GM12878 (cell line): ENCODE measurements at regions not wholly inside any gene's neighbourhood (a gene's known extent, or its start where the extent isn't known, plus 50 kb on each side); places are given as distances from the start of the nearest gene placed in this dataset.

ENCODE experiments used
- IRF4 ChIP-seq: IDR thresholded peaks from 2 replicates; pipeline ENCODE4 v1.6.1; 2011; ENCODE audit warnings: low read depth, low read length
- NR2F1 ChIP-seq: fragments of 450-650 bp; conservative IDR thresholded peaks from 2 replicates; pipeline ENCODE4 v1.6.1; 2017; ENCODE audit warnings: mild to moderate bottlenecking
- TCF12 ChIP-seq: IDR thresholded peaks from 2 replicates; pipeline ENCODE4 v1.6.1; 2011; ENCODE audit warnings: low read depth, mild to moderate bottlenecking, low read length
- TF ChIP-seq, protein P1 (sequence below): fragments of 450-650 bp; formaldehyde crosslinking; IDR thresholded peaks from 2 replicates; pipeline ENCODE4 v1.4.0; 2020; ENCODE audit warnings: mild to moderate bottlenecking, moderate library complexity
- TF ChIP-seq, protein P2 (sequence below): IDR thresholded peaks from 2 replicates; pipeline ENCODE4 v1.6.1; 2012; ENCODE audit warnings: improper control_type of control experiment, low read depth, low read length; ENCODE audit not compliant: insufficient replicate concordance

DNA sequence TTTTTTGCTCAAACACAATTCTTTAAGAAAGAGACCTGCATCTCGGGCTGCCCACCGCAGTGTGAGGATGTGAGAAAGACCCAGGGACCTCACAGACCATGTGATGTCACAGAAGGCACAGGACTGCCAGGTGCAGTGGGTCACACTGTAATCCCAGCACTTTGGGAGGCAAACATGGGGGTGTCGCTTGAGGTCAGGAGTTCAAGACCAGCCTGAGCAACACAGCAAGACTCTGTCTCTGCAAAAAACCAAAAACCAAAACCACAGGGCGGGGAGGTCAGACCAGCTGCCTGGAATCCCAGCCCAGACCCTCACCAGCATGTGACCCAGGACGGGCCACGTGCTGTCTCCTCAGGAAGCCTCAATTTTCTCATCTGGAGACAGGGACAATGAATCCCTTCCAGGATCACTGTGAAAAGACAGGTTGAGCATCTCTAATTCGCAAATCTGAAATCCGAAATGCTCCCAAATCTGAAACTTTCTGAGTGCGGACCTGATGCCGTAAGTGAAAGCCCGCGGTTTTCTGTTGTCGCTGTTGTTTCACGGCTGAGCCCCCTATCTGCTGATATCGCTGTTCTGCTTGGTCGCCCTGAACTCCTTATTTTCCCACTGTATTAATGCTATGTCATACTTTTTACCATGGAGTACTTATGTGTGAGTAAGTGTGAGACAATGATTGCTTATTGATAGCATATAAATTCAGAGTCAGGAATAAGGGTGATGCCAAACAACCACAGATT lies 159.5 kb upstream of the PTPN1 start (continued):
- TF ChIP-seq, protein P1, sequence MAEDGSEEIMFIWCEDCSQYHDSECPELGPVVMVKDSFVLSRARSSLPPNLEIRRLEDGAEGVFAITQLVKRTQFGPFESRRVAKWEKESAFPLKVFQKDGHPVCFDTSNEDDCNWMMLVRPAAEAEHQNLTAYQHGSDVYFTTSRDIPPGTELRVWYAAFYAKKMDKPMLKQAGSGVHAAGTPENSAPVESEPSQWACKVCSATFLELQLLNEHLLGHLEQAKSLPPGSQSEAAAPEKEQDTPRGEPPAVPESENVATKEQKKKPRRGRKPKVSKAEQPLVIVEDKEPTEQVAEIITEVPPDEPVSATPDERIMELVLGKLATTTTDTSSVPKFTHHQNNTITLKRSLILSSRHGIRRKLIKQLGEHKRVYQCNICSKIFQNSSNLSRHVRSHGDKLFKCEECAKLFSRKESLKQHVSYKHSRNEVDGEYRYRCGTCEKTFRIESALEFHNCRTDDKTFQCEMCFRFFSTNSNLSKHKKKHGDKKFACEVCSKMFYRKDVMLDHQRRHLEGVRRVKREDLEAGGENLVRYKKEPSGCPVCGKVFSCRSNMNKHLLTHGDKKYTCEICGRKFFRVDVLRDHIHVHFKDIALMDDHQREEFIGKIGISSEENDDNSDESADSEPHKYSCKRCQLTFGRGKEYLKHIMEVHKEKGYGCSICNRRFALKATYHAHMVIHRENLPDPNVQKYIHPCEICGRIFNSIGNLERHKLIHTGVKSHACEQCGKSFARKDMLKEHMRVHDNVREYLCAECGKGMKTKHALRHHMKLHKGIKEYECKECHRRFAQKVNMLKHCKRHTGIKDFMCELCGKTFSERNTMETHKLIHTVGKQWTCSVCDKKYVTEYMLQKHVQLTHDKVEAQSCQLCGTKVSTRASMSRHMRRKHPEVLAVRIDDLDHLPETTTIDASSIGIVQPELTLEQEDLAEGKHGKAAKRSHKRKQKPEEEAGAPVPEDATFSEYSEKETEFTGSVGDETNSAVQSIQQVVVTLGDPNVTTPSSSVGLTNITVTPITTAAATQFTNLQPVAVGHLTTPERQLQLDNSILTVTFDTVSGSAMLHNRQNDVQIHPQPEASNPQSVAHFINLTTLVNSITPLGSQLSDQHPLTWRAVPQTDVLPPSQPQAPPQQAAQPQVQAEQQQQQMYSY (CRISPR knock-in tag) = no peak
- peak; percentile 68 for TF ChIP-seq NR2F1
- TF ChIP-seq TCF12 = peak; percentile 78; the same call in 1 of the 2 replicates
- TF ChIP-seq, protein P2, sequence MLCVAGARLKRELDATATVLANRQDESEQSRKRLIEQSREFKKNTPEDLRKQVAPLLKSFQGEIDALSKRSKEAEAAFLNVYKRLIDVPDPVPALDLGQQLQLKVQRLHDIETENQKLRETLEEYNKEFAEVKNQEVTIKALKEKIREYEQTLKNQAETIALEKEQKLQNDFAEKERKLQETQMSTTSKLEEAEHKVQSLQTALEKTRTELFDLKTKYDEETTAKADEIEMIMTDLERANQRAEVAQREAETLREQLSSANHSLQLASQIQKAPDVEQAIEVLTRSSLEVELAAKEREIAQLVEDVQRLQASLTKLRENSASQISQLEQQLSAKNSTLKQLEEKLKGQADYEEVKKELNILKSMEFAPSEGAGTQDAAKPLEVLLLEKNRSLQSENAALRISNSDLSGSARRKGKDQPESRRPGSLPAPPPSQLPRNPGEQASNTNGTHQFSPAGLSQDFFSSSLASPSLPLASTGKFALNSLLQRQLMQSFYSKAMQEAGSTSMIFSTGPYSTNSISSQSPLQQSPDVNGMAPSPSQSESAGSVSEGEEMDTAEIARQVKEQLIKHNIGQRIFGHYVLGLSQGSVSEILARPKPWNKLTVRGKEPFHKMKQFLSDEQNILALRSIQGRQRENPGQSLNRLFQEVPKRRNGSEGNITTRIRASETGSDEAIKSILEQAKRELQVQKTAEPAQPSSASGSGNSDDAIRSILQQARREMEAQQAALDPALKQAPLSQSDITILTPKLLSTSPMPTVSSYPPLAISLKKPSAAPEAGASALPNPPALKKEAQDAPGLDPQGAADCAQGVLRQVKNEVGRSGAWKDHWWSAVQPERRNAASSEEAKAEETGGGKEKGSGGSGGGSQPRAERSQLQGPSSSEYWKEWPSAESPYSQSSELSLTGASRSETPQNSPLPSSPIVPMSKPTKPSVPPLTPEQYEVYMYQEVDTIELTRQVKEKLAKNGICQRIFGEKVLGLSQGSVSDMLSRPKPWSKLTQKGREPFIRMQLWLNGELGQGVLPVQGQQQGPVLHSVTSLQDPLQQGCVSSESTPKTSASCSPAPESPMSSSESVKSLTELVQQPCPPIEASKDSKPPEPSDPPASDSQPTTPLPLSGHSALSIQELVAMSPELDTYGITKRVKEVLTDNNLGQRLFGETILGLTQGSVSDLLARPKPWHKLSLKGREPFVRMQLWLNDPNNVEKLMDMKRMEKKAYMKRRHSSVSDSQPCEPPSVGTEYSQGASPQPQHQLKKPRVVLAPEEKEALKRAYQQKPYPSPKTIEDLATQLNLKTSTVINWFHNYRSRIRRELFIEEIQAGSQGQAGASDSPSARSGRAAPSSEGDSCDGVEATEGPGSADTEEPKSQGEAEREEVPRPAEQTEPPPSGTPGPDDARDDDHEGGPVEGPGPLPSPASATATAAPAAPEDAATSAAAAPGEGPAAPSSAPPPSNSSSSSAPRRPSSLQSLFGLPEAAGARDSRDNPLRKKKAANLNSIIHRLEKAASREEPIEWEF = no peak
- no peak for TF ChIP-seq IRF4
